CD4-positive, alpha-beta T cell treated with Interferon gamma for 1 hour (primary cell): ENCODE measurements at regions not wholly inside any gene's neighbourhood (a gene's known extent, or its start where the extent isn't known, plus 50 kb on each side); places are given as distances from the start of the nearest gene placed in this dataset.
A peak's percentile ranks its signal among the peaks of the same experiment; 100 is the strongest.
"Not testable (repeated sequence)": the region's sequence is repeated elsewhere in the genome, so short reads cannot be mapped to it uniquely, and the experiment has no call there.

Source experiments
- DNase-seq: peaks from one replicate; pipeline ENCODE4 v3.0.0-alpha.2; 2020

DNA sequence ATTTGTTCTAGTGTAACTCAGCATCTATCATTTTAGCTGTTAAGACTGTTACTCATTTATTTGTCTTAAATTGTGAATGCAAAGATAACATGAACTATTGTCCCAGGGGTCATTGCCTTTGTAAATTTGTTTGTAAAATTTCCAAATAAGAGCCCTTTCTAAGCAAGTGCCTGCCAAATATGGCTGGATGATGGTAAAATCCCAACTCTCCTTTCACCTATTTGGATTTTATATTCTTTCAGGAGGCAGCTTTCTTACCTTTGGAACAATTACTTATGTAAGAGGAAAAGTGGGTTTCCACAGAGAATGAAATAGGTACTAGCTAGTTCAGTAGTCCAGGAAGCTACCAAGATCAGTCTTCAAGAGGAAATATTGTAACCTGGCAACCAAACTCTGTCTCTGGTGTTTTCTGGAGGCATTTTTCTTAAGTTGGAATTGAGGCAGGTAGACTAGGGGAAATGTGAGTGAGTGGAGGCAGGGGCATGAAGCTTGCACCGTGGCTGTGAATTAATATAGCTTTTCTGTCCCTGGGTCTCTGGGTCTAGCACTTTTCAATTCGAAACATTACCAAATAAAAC, 88.5 kb upstream of the XIST start:
- no peak for DNase-seq

DNA sequence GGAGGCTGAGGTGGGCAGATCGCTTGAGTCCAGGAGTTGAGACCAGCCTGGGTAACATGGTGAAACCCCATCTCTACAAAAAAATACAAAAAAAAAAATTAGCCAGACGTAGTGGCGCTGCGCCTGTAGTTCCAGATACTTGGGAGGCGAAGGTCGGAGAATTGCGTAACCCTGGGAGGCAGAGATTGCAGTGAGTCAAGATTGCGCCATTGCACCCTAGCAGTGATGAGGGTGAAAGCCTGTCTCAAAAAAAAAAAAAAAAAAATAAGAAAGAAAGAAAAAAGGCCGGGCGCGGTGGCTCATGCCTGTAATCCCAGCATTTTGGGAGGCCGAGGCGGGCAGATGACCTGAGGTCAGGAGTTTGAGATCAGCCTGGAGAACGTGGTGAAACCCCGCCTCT, 85.3 kb upstream of the XIST start:
- DNase-seq: peak; percentile 29

DNA sequence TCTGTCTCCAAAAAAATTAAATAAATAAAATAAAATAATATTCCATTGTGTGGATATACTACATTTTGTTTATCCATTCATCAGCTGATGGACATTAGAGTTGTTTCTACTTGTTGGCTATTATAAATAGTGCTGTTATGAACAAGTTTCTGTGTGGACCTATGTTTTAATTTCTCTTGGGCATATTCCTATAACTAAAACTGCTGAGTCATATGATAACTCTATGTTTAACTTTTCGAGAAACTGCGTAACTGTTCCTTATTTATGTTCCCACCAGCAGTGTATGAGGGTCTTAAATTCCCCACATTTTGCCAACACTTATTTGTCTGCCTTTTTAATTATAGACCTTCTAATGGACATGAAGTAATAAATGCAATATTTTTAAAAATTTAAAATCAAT, 80.0 kb upstream of the XIST start:
- DNase-seq: no peak

DNA sequence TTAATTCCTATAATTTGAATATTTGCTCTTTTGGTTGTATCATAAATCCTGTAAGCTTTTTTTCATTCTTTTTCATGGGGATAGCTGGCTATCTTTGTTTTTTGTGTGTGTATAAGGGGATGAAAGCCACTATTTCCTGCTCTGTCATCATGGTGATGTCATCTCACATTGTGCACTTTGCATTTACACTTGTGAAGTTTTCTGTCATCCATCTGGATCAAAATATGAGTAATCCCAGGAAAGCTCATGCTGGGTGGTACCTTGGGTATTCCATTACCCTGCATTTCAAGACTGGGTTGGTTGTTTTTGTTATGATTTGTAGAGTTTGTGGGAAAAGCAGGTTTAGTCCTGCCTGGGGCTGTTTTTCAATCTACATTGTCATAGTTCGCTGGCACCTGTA, 77.8 kb upstream of the XIST start:
- DNase-seq: no peak

DNA sequence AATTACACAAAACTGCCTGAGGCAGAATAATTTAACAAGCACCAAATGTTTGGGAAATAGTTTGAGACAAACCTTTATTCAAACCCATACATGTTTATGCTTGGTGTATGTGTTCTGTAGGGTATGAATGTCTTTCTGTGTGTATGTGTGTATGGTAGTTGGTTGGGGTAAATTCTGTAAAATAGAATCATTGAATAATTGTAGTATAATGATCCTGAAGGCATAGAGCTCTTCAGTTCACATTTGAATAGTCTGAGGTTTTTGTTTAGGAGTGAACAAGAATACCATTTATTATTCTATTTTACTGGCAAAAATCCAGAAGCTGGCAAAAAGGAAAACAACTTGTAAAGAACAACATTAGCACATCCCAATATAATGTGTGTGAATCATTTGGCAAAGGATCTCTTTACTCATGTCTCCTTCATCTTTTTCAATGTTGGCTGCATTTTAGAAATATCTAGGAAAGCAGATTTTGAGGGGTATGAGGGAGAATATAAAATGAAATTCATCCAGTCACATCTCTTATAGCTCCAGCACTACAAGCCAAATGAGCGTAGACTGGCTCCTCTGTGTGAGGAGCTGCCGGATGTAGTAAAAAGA, 70.4 kb upstream of the XIST start:
- DNase-seq: no peak

DNA sequence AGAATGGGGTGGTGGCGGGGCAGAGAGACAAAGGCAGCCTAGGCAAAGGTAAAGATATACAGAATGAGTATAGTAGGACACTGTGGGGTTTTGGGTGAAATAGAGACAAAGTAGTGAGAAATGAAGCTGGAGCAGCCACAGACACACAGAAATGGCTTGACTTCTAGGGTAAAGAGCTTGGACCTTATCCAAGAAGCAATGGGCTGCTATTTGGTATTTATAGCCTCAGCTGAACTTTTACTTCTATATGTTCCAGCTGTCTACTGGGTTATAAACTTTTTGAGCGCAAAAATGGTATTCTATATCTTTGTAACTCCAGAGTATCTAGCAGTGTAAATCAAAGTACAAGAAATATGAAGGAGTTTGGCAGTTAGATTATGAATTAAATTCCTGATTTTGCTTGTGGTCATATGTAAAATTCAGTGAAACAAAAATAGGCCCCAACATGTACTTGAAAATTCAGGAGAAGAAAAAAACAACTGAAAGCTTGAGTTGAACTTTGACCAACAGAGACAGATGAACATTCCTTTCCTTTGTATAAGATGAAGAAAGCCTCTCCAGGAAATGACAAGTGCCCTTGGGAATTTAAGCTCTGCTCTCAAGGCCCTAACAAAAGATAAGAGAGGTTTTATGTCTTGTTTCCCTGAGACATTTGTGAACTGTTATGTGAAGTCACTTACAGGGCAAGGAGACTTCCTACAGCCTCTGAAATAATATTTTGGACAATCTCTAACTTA, 64.6 kb upstream of the XIST start:
- no peak for DNase-seq

DNA sequence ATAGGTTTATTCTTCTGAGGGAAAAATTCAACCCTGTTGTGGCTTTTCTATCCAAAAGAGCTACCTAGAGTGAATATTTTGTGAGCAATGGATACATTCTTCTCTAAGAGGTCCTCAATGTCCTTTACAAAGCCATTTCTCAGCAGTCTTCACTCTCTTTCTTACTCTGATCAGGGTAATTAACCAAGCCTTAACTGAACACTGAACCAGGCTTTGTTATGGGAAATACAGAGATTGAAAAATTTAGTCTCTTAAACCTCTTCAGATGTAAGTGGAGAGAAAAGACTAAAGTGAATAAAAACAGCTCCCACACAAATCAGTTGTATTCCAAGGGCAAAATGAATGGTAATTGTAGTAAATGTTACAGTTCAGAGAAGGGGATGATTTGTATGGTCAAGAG, 64.0 kb upstream of the XIST start:
- no peak for DNase-seq

DNA sequence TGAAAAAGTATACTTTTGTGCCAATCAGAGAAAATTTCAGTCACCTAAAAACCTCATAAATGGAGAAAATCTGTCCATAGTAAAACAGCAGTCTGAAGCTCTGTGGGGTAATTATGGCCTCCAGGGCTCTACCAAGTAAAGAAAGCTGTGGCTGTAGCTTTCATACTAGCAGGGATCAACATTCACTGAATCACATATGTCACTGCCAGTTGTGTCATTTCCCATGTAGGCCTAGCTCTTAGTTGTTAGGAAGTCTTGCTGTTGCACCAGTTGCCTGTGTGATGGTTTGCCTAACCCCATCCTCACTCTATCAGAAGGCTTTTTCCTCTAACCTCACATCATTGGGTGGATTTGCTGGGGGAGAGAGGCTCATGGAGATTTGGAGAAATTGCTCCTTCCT, 62.3 kb upstream of the XIST start:
- not testable (repeated sequence) for DNase-seq

DNA sequence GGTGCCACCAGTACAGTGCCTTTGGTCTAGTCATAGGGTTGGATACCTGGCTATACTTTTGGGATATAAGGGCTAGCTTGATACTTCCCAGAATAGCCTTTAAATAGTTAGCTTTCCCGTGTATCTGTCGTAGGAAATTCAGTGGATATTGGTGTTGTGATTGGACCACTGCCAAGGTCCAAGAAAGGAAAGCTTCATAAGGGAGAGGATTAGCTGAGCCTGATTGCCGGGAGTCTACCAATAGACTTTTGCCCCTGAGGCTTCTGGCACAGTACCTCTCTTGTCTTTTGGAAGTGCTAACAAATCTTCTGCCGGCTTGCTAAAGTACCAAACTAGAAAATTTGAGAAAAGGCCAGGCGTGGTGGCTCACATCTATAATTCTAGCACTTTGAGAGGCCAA, 61.1 kb upstream of the XIST start:
- DNase-seq: no peak

DNA sequence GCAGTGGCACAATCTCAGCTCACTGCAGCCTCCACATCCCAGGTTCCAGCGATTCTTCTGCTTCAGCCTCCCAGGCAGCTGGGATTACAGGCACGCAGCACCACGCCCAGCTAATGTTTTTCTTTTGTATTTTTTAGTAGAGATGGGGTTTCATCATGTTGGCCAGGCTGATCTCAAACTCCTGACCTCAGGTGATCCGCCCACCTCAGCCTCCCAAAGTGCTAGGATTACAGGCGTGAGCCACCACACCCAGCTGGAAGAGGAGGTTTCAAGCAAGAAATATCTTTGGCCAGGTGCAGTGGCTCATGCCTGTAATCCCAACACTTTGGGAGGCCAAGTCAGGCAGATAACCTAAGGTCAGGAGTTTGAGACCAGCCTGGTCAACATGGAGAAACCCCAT, 59.4 kb upstream of the XIST start:
- DNase-seq: not testable (repeated sequence)

DNA sequence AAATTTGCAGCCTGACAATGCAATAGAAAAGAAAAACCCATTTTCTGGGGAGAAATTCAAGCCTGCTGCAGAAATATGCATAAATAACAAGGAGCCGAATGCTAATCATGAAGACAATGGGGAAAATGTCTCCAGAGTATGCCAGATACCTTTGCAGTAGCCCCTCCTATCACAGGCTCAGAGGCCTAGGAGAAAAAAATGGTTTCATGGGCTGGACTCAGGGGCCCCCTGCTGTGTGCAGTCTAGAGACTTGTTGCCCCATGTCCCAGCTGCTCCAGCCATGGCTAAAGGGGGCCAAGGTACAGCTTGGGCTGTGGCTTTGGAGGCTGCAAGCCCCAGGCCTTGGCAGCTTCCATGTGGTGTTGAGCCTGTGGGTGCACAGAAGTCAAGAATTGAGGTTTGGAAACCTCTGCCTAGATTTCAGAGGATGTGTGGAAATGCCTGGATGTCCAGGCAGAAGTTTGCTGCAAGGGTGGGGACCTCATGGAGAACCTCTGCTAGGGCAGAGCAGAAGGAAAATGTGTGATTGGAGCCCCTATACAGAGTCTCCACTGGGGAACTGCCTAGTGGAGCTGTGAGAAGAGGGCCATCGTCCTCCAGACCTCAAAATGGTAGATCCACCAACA, 53.3 kb upstream of the XIST start:
- not testable (repeated sequence) for DNase-seq

DNA sequence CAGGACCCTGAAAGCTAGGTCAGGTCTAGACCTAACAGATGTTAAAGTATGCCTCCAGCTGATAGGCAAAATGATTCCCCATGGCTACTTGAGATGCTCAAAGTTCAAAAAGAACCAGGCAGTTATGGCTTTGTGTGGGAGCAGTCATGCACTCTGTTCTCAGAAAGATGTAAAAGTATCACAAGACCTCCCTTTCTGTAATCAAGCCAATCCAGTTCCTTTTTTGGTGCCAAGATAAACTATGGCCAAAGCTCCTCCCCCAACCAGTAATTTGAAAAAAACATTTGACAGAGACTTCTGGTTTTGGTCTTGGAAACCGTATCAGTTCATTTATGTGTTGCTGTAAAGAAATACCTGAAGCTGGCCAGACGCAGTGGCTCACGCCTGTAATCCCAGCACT, 51.4 kb upstream of the XIST start:
- no peak for DNase-seq
